PC-3 (cell line): ENCODE measurements at regions not wholly inside any gene's neighbourhood (a gene's known extent, or its start where the extent isn't known, plus 50 kb on each side); places are given as distances from the start of the nearest gene placed in this dataset.

ENCODE experiments used
- ATAC-seq: fragments of 200-7000 bp; cut with Tn5 transposase; 2 replicates; pipeline ENCODE4 v1.9.1; 2020; ENCODE audit warnings: mild to moderate bottlenecking, moderate library complexity
- BruUV-seq: library from RNA; stranded (reverse); fragments of 400-500 nt; replicated peaks from 2 replicates; lab custom pipeline; 2021; lab: Mats Ljungman, UMichigan
- CTCF ChIA-PET: fragments of 300-600 bp; sonication (Branson Sonifier 250); formaldehyde crosslinking; loops from one replicate; lab custom pipeline; 2022; ENCODE audit warnings: antibody characterized with exemption; lab: Charles Lee
- POLR2A ChIA-PET: fragments of 300-600 bp; sonication (Branson Sonifier 250); formaldehyde crosslinking; loops from one replicate; lab custom pipeline; 2022; ENCODE audit warnings: antibody characterized with exemption; ENCODE audit not compliant: unreplicated experiment; lab: Charles Lee
- DNase-seq: peaks from one replicate; pipeline ENCODE4 v3.0.0-alpha.2; 2015
- H2AFZ ChIP-seq: fragments of 300-600 bp; sonication (generic); 2 replicates; pipeline ENCODE4 v1.6.0; 2016; ENCODE audit warnings: antibody characterized with exemption, low read length
- H3F3A ChIP-seq: fragments of 300-600 bp; sonication (generic); one replicate; pipeline ENCODE4 v1.6.0; 2017; ENCODE audit warnings: antibody characterized with exemption, low read length, control low read depth, mild to moderate bottlenecking; ENCODE audit not compliant: unreplicated experiment
- H3K27ac ChIP-seq: fragments of 300-600 bp; sonication (generic); 2 replicates; pipeline ENCODE4 v1.5.1; 2016; ENCODE audit warnings: mild to moderate bottlenecking, low read length
- H3K27me3 ChIP-seq: fragments of 300-600 bp; sonication (generic); 2 replicates; pipeline ENCODE4 v1.6.1; 2016; ENCODE audit warnings: low read length, mixed read lengths
- H3K36me3 ChIP-seq: fragments of 300-600 bp; sonication (generic); 2 replicates; pipeline ENCODE4 v1.6.1; 2016; ENCODE audit warnings: low read depth, mixed run types, low read length, mixed read lengths
- H3K4me1 ChIP-seq: fragments of 300-600 bp; sonication (generic); 2 replicates; pipeline ENCODE4 v1.5.1; 2016; ENCODE audit warnings: low read length; ENCODE audit not compliant: insufficient read depth
- H3K4me2 ChIP-seq: fragments of 300-600 bp; sonication (generic); 2 replicates; pipeline ENCODE4 v1.6.0; 2016; ENCODE audit warnings: low read length
- H3K4me3 ChIP-seq: fragments of 300-600 bp; sonication (generic); 2 replicates; pipeline ENCODE4 v1.5.1; 2016; ENCODE audit warnings: mild to moderate bottlenecking, low read length, mixed read lengths
- H3K79me2 ChIP-seq: fragments of 300-600 bp; sonication (generic); 2 replicates; pipeline ENCODE4 v1.6.1; 2017; ENCODE audit warnings: low read length, mixed read lengths
- H3K9ac ChIP-seq: fragments of 300-600 bp; sonication (generic); 2 replicates; pipeline ENCODE4 v1.6.0; 2016; ENCODE audit warnings: mild to moderate bottlenecking, low read length
- H3K9me2 ChIP-seq: fragments of 300-600 bp; sonication (generic); replicated peaks from 2 replicates; pipeline ENCODE4 v1.6.1; 2016; ENCODE audit warnings: mixed run types, low read length, mixed read lengths
- H3K9me3 ChIP-seq: fragments of 300-600 bp; sonication (generic); 2 replicates; pipeline ENCODE4 v1.6.1; 2016; ENCODE audit warnings: low read length, mixed read lengths
- H4K20me1 ChIP-seq: fragments of 300-600 bp; sonication (generic); 2 replicates; pipeline ENCODE4 v1.6.1; 2016; ENCODE audit warnings: low read length, mixed read lengths
- CTCF ChIP-seq: fragments of 300-600 bp; sonication (generic); conservative IDR thresholded peaks from 2 replicates; pipeline ENCODE4 v1.5.1; 2017; ENCODE audit warnings: antibody characterized with exemption, low read depth, mild to moderate bottlenecking, low read length
- EZH2 ChIP-seq: fragments of 300-600 bp; sonication (generic); IDR thresholded peaks from one replicate; pipeline ENCODE4 v1.6.1; 2017; ENCODE audit warnings: antibody characterized with exemption, mild to moderate bottlenecking, low read length; ENCODE audit not compliant: unreplicated experiment
- EZH2phosphoT487 ChIP-seq: fragments of 300-600 bp; sonication (generic); IDR thresholded peaks from 2 replicates; pipeline ENCODE4 v1.6.1; 2018; ENCODE audit warnings: mild to moderate bottlenecking, antibody characterized with exemption, low read length, borderline replicate concordance
- intact Hi-C: fragments of 100-400 bp; cut with micrococcal nuclease; formaldehyde crosslinking; loops from 2 replicates; pipeline ENCODE4 v1.9.0; 2023

DNA sequence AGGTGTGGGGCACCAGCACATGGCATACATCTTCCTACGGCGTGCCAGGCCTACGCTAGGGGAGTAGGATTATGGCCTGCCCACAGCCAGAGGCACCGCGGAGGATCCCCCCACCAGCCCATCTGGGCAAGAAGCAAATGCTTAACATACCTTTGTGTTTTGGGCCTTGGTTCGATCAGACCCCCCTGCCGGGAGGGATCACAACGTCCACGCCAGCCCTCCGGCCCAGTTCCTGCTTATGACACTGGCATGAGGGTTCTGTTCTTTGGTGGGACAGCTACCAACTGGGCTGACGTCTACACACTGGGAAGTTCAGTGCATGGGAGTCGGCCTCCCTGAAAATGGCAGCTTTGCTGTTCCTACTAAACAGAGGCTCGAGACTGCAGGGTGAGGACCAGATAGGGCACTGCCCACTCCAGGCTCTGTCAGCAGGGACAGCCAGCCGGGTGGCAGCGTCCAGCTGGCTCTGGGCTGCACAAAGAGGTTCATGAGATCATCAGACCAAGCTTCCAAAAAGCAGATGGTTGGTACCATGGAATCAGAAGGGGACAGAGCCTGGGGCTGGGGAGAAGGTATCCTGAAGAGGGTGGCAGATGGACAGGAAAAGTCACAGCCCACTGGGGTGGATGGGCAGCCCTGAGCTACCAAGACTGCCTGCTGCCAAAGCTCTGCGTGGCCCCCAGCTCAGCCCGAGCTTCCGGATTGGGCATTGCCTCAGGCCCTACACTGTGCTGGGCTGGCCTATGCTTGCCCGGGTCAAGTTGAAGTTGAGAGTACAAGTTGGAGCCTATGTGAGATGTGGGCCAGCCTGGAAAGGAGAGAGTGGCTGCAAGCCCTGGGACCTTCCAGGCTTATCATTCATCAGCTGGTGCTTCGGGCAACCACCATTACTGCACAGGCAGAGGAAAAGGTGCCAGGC is 61.7 kb upstream of the TEX51 start:
- TF ChIP-seq CTCF = no peak
- Histone ChIP-seq H3K9me2 (no peaks in the 10 kb centered on the region), H3K9me3 (no peaks in the 10 kb centered on the region), H4K20me1 (no peaks in the 10 kb centered on the region), H3K4me2 (no peak overlapping the region), H3K4me3 (no peak overlapping the region), H3K36me3 (no peaks in the 10 kb centered on the region), H3F3A (no peaks in the 10 kb centered on the region), H3K79me2 (no peaks in the 10 kb centered on the region), H3K27me3 (peaks cover 29% of the 10 kb centered on the region), H3K9ac (no peak overlapping the region), H3K4me1 (no peaks in the 10 kb centered on the region), H2AFZ (no peak overlapping the region), H3K27ac (no peak overlapping the region)
- intact Hi-C loops = no loop called here
- ATAC-seq (no peak), DNase-seq (no peak)
- ChIA-PET POLR2A (no interaction called here), CTCF (no interaction called here)
- no TSS peak for BruUV-seq

DNA sequence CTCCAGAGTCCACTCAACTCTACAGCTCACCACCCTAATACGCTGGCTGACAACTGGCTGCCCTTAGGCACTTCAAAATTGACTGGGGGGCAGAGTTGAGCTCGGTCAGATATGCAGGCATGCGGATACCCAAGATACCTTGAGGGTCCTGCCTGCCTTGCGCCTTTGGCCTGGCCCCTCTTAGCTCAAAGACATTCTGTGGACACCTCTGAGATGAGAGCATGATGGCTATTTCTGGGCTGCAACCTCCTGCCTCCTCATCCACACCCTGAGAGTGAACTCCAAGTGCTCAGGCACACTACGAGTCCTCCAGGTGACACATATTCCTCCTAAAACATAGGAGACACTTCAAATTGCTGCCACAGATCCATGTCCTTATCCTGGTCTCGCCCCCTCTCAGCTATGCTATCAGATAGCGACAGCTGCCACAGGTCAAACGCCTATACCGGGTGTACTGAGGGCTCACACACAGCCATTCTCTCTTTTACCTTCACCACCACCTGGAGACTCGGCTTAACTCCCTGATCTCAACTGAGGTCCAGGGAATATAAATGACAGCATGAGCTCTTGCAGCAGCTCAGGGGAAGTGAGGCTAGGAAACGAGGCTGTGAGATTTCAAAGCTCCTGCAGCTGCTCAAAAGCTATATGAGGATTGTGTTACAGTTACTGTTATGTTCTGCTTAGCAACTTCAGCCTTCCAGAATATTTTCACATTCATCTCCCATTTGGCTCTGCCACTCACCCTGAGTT is 60.5 kb upstream of the TEX51 start:
- H3K36me3 ChIP-seq = no peaks in the 10 kb centered on the region
- no peak overlapping the region for H3K9ac ChIP-seq
- H3K27ac ChIP-seq = no peak overlapping the region
- H3K4me2 ChIP-seq = no peak overlapping the region
- TF ChIP-seq EZH2 (no peak), CTCF (no peak), EZH2phosphoT487 (no peak)
- no peaks in the 10 kb centered on the region for H3K9me3 ChIP-seq
- no peak overlapping the region for H3K4me3 ChIP-seq
- no peak overlapping the region for H2AFZ ChIP-seq
- no peaks in the 10 kb centered on the region for H3F3A ChIP-seq
- ChIA-PET POLR2A (no interaction called here), CTCF (no interaction called here)
- no peak for DNase-seq
- no peaks in the 10 kb centered on the region for H3K4me1 ChIP-seq
- intact Hi-C loops = no loop called here
- no peak for ATAC-seq
- BruUV-seq = no TSS peak
- no peaks in the 10 kb centered on the region for H4K20me1 ChIP-seq
- no peaks in the 10 kb centered on the region for H3K9me2 ChIP-seq
- H3K79me2 ChIP-seq = no peaks in the 10 kb centered on the region
- peaks cover 29% of the 10 kb centered on the region for H3K27me3 ChIP-seq

DNA sequence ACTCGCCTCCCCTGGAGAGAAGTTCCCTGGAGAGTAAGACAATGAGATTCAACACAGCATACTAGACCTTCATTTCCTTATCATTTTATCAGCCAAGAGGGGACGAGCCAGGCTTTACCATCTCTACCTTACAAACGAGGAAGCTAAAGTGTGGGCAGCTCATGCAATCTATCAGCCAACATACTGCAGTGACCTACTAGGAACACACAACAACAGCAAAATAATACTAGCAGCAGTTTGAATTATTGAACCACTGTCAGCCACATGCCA is 60.0 kb upstream of the TEX51 start:
- Histone ChIP-seq H3K27me3 (peaks cover 29% of the 10 kb centered on the region), H4K20me1 (no peaks in the 10 kb centered on the region), H3K9me3 (no peaks in the 10 kb centered on the region), H3K9me2 (no peaks in the 10 kb centered on the region), H3K9ac (no peak overlapping the region), H3K4me3 (no peak overlapping the region), H3K79me2 (no peaks in the 10 kb centered on the region), H3K36me3 (no peaks in the 10 kb centered on the region), H3K27ac (no peak overlapping the region), H2AFZ (no peak overlapping the region), H3F3A (no peaks in the 10 kb centered on the region), H3K4me1 (no peaks in the 10 kb centered on the region), H3K4me2 (no peak overlapping the region)
- DNase-seq (no peak), ATAC-seq (no peak)
- no peak for TF ChIP-seq CTCF
- TF ChIP-seq EZH2phosphoT487 = no peak
- BruUV-seq = no TSS peak
- CTCF ChIA-PET = no interaction called here
- POLR2A ChIA-PET = no interaction called here
- intact Hi-C loops = no loop called here
